PC-9 (cell line): ENCODE measurements at regions not wholly inside any gene's neighbourhood (a gene's known extent, or its start where the extent isn't known, plus 50 kb on each side); places are given as distances from the start of the nearest gene placed in this dataset.

ENCODE experiments used
- BruUV-seq: library from RNA; stranded (reverse); fragments of 400-500 nt; replicated peaks from 2 replicates; lab custom pipeline; 2021; lab: Mats Ljungman, UMichigan
- CTCF ChIA-PET: fragments of 300-600 bp; sonication (Branson Sonifier 250); formaldehyde crosslinking; loops from one replicate; lab custom pipeline; 2022; ENCODE audit warnings: antibody characterized with exemption; lab: Charles Lee
- POLR2A ChIA-PET: fragments of 300-600 bp; sonication (Branson Sonifier 250); formaldehyde crosslinking; loops from one replicate; lab custom pipeline; 2022; ENCODE audit warnings: antibody characterized with exemption; ENCODE audit not compliant: unreplicated experiment; lab: Charles Lee
- DNase-seq, 2 experiments: peaks; one replicate each; pipeline versions ENCODE4 v3.0.0 to v3.0.0-alpha.2; 2015 to 2022; ENCODE audit warnings: mixed read lengths in 1 of 2
- H2AFZ ChIP-seq: fragments of 200-600 bp; sonication (generic); 2 replicates; pipeline ENCODE4 v1.8.1; 2017; ENCODE audit warnings: antibody characterized with exemption
- H3F3A ChIP-seq: fragments of 200-600 bp; sonication (generic); 2 replicates; pipeline ENCODE4 v1.8.1; 2017; ENCODE audit warnings: antibody characterized with exemption, mild to moderate bottlenecking, low read depth; ENCODE audit not compliant: insufficient read depth
- H3K27ac ChIP-seq: fragments of 200-600 bp; sonication (generic); 2 replicates; pipeline ENCODE4 v1.6.1; 2016; ENCODE audit warnings: mixed run types
- H3K27me3 ChIP-seq: fragments of 200-600 bp; sonication (generic); 2 replicates; pipeline ENCODE4 v1.6.1; 2016; ENCODE audit warnings: low read depth, mixed run types; ENCODE audit not compliant: insufficient read depth
- H3K36me3 ChIP-seq: fragments of 200-600 bp; sonication (generic); 2 replicates; pipeline ENCODE4 v1.6.1; 2016; ENCODE audit warnings: low read depth, mixed run types
- H3K4me1 ChIP-seq: fragments of 200-600 bp; sonication (generic); replicated peaks from 2 replicates; pipeline ENCODE4 v1.6.1; 2016; ENCODE audit warnings: mixed run types; ENCODE audit not compliant: insufficient read depth
- H3K4me2 ChIP-seq: fragments of 200-600 bp; sonication (generic); 2 replicates; pipeline ENCODE4 v1.6.1; 2017; ENCODE audit warnings: mixed run types
- H3K4me3 ChIP-seq: fragments of 200-600 bp; sonication (generic); 2 replicates; pipeline ENCODE4 v1.6.1; 2016; ENCODE audit warnings: mixed run types
- H3K79me2 ChIP-seq: fragments of 200-600 bp; sonication (generic); 2 replicates; pipeline ENCODE4 v1.6.1; 2017; ENCODE audit warnings: low read depth, mixed run types
- H3K9me2 ChIP-seq: fragments of 200-600 bp; sonication (generic); 2 replicates; pipeline ENCODE4 v1.8.1; 2017; ENCODE audit warnings: mild to moderate bottlenecking; ENCODE audit not compliant: insufficient read depth
- H3K9me3 ChIP-seq: fragments of 200-600 bp; sonication (generic); 2 replicates; pipeline ENCODE4 v1.8.1; 2016; ENCODE audit warnings: low read depth; ENCODE audit not compliant: insufficient read depth
- H4K20me1 ChIP-seq: fragments of 200-600 bp; sonication (generic); 2 replicates; pipeline ENCODE4 v1.8.1; 2017; ENCODE audit not compliant: insufficient read depth
- CTCF ChIP-seq: fragments of 200-600 bp; sonication (generic); conservative IDR thresholded peaks from 2 replicates; pipeline ENCODE4 v1.6.1; 2017; ENCODE audit warnings: mixed run types, antibody characterized with exemption, mild to moderate bottlenecking, moderate library complexity
- EZH2 ChIP-seq: fragments of 200-600 bp; sonication (generic); IDR thresholded peaks from 2 replicates; pipeline ENCODE4 v1.8.0; 2017; ENCODE audit warnings: antibody characterized with exemption, low read depth
- intact Hi-C: fragments of 100-400 bp; cut with micrococcal nuclease; formaldehyde crosslinking; loops from one replicate; pipeline ENCODE4 v1.10.0; 2022; ENCODE audit not compliant: unreplicated experiment

DNA sequence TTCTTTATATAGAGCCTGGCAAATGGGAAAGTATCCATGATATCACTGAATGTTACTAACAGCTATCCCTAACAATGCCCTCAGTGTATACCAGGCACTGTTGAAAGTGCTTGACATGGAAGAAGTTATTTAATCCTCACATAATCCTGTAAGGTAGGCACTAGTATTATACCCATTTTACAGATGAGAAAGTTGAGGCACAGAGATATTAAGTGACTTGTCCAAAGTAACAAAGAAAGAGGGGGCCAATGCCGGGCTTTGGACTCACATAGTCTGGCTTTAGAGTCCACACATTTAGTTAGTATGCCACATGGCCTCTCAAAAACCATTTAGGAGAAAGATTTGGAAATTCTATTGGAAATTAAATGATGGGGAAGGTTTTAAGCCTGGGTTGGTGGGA, 220.8 kb upstream of the PLET1 start:
- no peak overlapping the region for H3K4me2 ChIP-seq
- H3K9me3 ChIP-seq = no peaks in the 10 kb centered on the region
- no peak overlapping the region for H2AFZ ChIP-seq
- intact Hi-C loops = no loop called here
- H3K36me3 ChIP-seq = no peaks in the 10 kb centered on the region
- no peaks in the 10 kb centered on the region for H3F3A ChIP-seq
- H3K27ac ChIP-seq = no peak overlapping the region
- CTCF ChIA-PET = no interaction called here
- H3K27me3 ChIP-seq = no peaks in the 10 kb centered on the region
- no peaks in the 10 kb centered on the region for H3K79me2 ChIP-seq
- H4K20me1 ChIP-seq = no peaks in the 10 kb centered on the region
- no peaks in the 10 kb centered on the region for H3K9me2 ChIP-seq
- no TSS peak for BruUV-seq
- peaks cover 15% of the 10 kb centered on the region for H3K4me1 ChIP-seq
- POLR2A ChIA-PET = no interaction called here
- TF ChIP-seq CTCF (no peak), EZH2 (no peak)
- H3K4me3 ChIP-seq = no peak overlapping the region
- peak in 1 of 2 experiments; percentile 31 for DNase-seq

DNA sequence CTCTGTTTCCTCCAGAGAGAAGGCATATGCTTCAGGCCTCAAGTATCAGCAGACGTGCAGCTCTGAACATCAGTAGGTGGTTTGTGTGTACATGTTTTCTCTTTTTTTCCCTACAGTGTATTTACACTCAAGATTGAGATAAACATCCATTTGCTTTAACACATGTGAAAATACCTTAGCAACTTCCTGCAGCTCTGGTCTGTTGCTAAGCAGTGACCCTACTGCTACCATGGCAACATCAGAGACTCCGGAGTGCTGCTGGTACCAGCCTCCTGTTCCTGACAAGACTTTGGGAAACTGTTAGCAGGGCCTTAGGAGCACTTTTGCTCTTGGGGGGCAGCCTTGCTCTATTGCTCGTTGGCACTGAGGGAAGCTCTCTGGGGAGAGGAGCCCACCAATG, 221.2 kb upstream of the PLET1 start:
- intact Hi-C loops = no loop called here
- H3K4me1 ChIP-seq = peaks cover 13% of the 10 kb centered on the region
- DNase-seq = peak in 1 of 2 experiments; percentile 15
- CTCF ChIA-PET = no interaction called here
- H3K79me2 ChIP-seq = no peaks in the 10 kb centered on the region
- H3F3A ChIP-seq = no peaks in the 10 kb centered on the region
- H3K36me3 ChIP-seq = no peaks in the 10 kb centered on the region
- H3K9me2 ChIP-seq = no peaks in the 10 kb centered on the region
- H3K9me3 ChIP-seq = no peaks in the 10 kb centered on the region
- no peaks in the 10 kb centered on the region for H3K27me3 ChIP-seq
- H3K4me2 ChIP-seq = no peak overlapping the region
- BruUV-seq = no TSS peak
- no peak for TF ChIP-seq CTCF
- TF ChIP-seq EZH2 = no peak
- no peak overlapping the region for H3K27ac ChIP-seq
- H2AFZ ChIP-seq = no peak overlapping the region
- POLR2A ChIA-PET = no interaction called here
- H3K4me3 ChIP-seq = no peak overlapping the region
- H4K20me1 ChIP-seq = no peaks in the 10 kb centered on the region

DNA sequence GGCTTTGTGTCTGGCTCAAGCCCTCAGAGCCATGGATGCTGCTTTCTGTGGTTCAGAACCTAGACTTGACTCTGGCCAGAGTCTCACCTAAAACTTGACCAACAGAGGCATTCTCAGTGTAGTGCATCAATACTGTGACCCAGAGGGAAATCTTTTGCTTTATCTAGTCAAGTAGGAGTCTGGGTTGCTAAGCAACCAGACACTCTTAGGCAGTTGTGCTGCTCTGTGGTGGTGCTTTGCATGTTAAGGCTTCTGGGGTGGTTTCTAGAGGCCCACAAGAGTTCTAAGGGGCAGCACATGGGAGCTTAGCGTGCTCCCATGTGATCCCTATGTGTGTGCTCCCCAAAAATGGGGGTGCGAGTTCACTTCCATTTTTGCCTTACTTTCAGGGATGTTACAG, 224.6 kb upstream of the PLET1 start:
- ChIA-PET CTCF (no interaction called here), POLR2A (no interaction called here)
- intact Hi-C loops = no loop called here
- no peak for TF ChIP-seq CTCF
- no peak for TF ChIP-seq EZH2
- H3K36me3 ChIP-seq = no peaks in the 10 kb centered on the region
- H4K20me1 ChIP-seq = no peaks in the 10 kb centered on the region
- H3K9me2 ChIP-seq = no peaks in the 10 kb centered on the region
- H3K4me1 ChIP-seq = no peaks in the 10 kb centered on the region
- no peaks in the 10 kb centered on the region for H3K79me2 ChIP-seq
- no peak overlapping the region for H3K4me3 ChIP-seq
- no peak overlapping the region for H2AFZ ChIP-seq
- no peaks in the 10 kb centered on the region for H3F3A ChIP-seq
- BruUV-seq = no TSS peak
- no peaks in the 10 kb centered on the region for H3K27me3 ChIP-seq
- no peak for DNase-seq
- no peak overlapping the region for H3K27ac ChIP-seq
- H3K9me3 ChIP-seq = no peaks in the 10 kb centered on the region
- H3K4me2 ChIP-seq = no peak overlapping the region
